ENCODE measurements at regions not wholly inside any gene's neighbourhood (a gene's known extent, or its start where the extent isn't known, plus 50 kb on each side); places are given as distances from the start of the nearest gene placed in this dataset.

GRCh38 chr12:67818459-67818903 is 169.9 kb downstream of the DYRK2 start:
- intact Hi-C loops (cut with DNase I): no loop called here
- no peak for ATAC-seq
- no peak for DNase-seq (ENCODE audit: missing footprints)

GRCh38 chr12:67819902-67820301 is 169.3 kb upstream of the IFNG-AS1 start:
- no peak for DNase-seq (ENCODE audit: missing footprints)
- intact Hi-C loops (cut with DNase I): loop anchor here (10.0 kb wide), 1 partner anchor 65 kb away; no protein-coding TSS in a partner anchor

GRCh38 chr12:67820694-67821093 is 168.6 kb upstream of the IFNG-AS1 start:
- DNase-seq (ENCODE audit: missing footprints): no peak
- intact Hi-C loops (cut with DNase I): loop anchor here (10.0 kb wide), 1 partner anchor 66 kb away; no protein-coding TSS in a partner anchor
- no peak for ATAC-seq

More at GRCh38 chr12:67819902-67820301, 169.3 kb upstream of the IFNG-AS1 start:
- ATAC-seq: no peak

- DNase-seq (ENCODE audit: missing footprints) (no peak), ATAC-seq (no peak)
- intact Hi-C loops (cut with DNase I): loop anchor here (10.0 kb wide), 1 partner anchor 68 kb away; no protein-coding TSS in a partner anchor
Measured at GRCh38 chr12:67822826-67823225, 166.4 kb upstream of the IFNG-AS1 start.

- intact Hi-C loops (cut with DNase I): loop anchor here (5.0 to 10.0 kb wide), 2 partner anchors 71 to 174 kb away; no protein-coding TSS in a partner anchor
- no peak for ATAC-seq
- no peak for DNase-seq (ENCODE audit: missing footprints)
Measured at GRCh38 chr12:67826148-67826547, 163.1 kb upstream of the IFNG-AS1 start.

GRCh38 chr12:67826946-67827720 is 162.1 kb upstream of the IFNG-AS1 start:
- intact Hi-C loops (cut with DNase I): loop anchor here (5.0 to 10.0 kb wide), 2 partner anchors 72 to 175 kb away; no protein-coding TSS in a partner anchor
- ATAC-seq: peak; percentile 38

GRCh38 chr12:67827820-67828383 is 161.3 kb upstream of the IFNG-AS1 start:
- intact Hi-C loops (cut with DNase I): loop anchor here (5.0 to 10.0 kb wide), 2 partner anchors 73 to 176 kb away; no protein-coding TSS in a partner anchor
- ATAC-seq (peak; percentile 89), DNase-seq (ENCODE audit: missing footprints) (no peak)

More at GRCh38 chr12:67826946-67827720, 162.1 kb upstream of the IFNG-AS1 start:
- DNase-seq (ENCODE audit: missing footprints): no peak

GRCh38 chr12:67829896-67830295 is 159.4 kb upstream of the IFNG-AS1 start:
- DNase-seq (ENCODE audit: missing footprints): no peak
- no peak for ATAC-seq
- intact Hi-C loops (cut with DNase I): loop anchor here (5.0 to 10.0 kb wide), 2 partner anchors 75 to 178 kb away; no protein-coding TSS in a partner anchor

- ATAC-seq (no peak), DNase-seq (ENCODE audit: missing footprints) (no peak)
- intact Hi-C loops (cut with DNase I): no loop called here
Measured at GRCh38 chr12:67832155-67832554, 157.1 kb upstream of the IFNG-AS1 start.

GRCh38 chr12:67833602-67834001 is 155.6 kb upstream of the IFNG-AS1 start:
- ATAC-seq (no peak), DNase-seq (ENCODE audit: missing footprints) (no peak)
- intact Hi-C loops (cut with DNase I): no loop called here

GRCh38 chr12:67837876-67838275 is 151.4 kb upstream of the IFNG-AS1 start:
- ATAC-seq (no peak), DNase-seq (ENCODE audit: missing footprints) (no peak)
- intact Hi-C loops (cut with DNase I): no loop called here

GRCh38 chr12:67842124-67842523 is 147.1 kb upstream of the IFNG-AS1 start:
- no peak for DNase-seq (ENCODE audit: missing footprints)
- no peak for ATAC-seq
- intact Hi-C loops (cut with DNase I): no loop called here

GRCh38 chr12:67843257-67843656 is 146.0 kb upstream of the IFNG-AS1 start:
- intact Hi-C loops (cut with DNase I): no loop called here
- DNase-seq (ENCODE audit: missing footprints) (no peak), ATAC-seq (no peak)

- DNase-seq (ENCODE audit: missing footprints) (no peak), ATAC-seq (no peak)
- intact Hi-C loops (cut with DNase I): no loop called here
Measured at GRCh38 chr12:67852701-67853100, 136.5 kb upstream of the IFNG-AS1 start.

GRCh38 chr12:67853204-67853603 is 136.0 kb upstream of the IFNG-AS1 start:
- DNase-seq (ENCODE audit: missing footprints): no peak
- ATAC-seq: no peak
- intact Hi-C loops (cut with DNase I): no loop called here

GRCh38 chr12:67854351-67854750 is 134.9 kb upstream of the IFNG-AS1 start:
- DNase-seq (ENCODE audit: missing footprints) (no peak), ATAC-seq (no peak)
- intact Hi-C loops (cut with DNase I): no loop called here

GRCh38 chr12:67855103-67855502 is 134.1 kb upstream of the IFNG-AS1 start:
- ATAC-seq (no peak), DNase-seq (ENCODE audit: missing footprints) (no peak)
- intact Hi-C loops (cut with DNase I): no loop called here

- ATAC-seq (no peak), DNase-seq (ENCODE audit: missing footprints) (no peak)
- intact Hi-C loops (cut with DNase I): no loop called here
Measured at GRCh38 chr12:67871231-67871630, 118.0 kb upstream of the IFNG-AS1 start.

GRCh38 chr12:67873355-67873754 is 115.9 kb upstream of the IFNG-AS1 start:
- DNase-seq (ENCODE audit: missing footprints) (no peak), ATAC-seq (no peak)
- intact Hi-C loops (cut with DNase I): no loop called here
